Putamen (tissue), 1 donor: ENCODE measurements at regions not wholly inside any gene's neighbourhood (a gene's known extent, or its start where the extent isn't known, plus 50 kb on each side); places are given as distances from the start of the nearest gene placed in this dataset.
"Not testable (repeated sequence)": the region's sequence is repeated elsewhere in the genome, so short reads cannot be mapped to it uniquely, and the experiment has no call there.

Experiments
- DNase-seq: peaks from one replicate; pipeline ENCODE4 v3.0.0-alpha.2; 2016; ENCODE audit warnings: low spot score

DNA sequence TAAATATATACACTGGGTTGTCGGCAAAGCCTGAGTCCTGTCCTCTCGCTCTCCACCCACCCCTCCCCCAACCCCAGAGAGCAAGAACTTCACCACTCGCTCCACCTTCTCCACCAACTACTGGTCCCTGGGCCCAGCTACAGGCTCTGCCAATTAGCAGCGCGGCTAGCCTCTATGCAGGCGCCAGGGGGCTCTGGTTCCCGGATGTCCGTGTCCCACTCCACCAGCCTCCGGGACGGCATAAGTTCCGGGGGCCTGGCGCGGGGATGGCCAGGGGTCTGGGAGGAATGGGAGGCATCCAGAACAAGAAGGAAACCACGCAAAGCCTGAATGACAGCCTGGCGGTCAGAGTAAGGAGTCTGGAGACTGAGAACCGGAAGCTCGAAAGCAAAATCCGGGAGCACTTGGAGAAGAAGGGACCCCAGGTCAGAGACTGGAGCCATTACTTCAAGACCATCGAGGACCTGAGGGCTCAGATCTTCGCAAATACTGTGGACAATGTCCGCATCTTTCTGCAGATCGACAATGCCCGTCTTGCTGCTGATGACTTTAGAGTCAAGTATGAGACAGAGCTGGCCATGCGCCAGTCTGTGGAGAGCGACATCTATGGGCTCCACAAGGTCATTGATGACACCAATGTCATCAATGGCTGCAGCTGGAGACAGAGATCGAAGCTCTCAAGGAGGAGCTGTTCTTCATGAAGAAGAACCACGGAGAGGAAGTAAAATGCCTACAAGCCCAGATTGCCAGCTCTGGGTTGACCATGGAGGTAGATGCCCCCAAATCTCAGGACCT is 224.3 kb upstream of the ID4 start:
- DNase-seq = not testable (repeated sequence)

DNA sequence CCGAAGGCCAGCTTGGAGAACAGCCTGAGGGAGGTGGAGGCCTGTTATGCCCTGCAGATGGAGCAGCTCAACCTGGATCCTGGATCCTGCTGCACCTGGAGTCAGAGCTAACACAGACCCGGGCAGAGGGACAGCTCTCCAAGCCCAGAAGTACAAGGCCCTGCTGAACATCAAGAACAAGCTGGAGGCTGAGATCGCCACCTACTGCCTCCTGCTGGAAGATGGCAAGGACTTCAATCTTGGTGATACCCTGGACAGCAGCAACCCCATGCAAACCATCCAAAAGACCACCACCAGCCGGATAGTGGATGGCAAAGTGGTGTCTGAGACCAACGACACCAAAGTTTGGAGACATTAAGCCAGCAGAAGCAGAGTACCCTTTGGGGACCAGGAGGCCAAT is 223.5 kb upstream of the ID4 start:
- no peak for DNase-seq

DNA sequence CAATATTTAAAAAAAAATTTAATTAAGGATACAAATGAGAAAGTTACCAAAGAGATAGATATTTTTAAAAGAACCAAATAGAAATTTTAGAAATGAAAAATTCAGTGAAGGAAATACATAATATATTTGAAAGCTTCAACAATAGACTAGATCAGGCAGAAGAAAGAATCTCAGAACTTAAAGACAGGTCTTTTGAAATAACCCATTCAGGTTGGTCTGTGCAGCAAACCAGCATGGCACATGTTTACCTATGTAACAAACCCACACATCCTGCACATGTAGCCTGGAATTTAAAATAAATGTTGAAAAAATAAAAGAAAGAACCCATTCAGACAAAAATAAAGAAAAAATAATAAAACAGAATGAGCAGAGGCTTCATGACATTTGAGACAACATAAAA is 221.1 kb upstream of the ID4 start:
- no peak for DNase-seq

DNA sequence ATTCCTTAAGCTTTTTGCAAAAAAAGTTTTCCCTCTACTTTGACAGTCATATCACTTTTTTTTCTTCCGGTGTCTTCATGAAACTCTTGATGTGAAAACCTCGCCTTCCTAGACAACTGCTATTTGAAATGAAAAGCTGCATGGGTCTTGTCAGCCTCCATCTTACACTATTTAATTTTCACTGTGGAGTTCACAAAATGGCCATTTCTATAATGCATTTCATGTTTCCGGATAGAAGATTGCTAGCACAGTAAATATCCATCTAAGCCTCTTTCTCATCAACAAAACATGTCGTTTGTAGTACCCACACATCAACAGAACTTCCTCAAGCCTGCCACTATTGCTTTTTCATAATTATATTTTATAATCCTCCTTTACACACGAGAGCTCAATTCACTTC is 204.9 kb upstream of the ID4 start:
- no peak for DNase-seq

DNA sequence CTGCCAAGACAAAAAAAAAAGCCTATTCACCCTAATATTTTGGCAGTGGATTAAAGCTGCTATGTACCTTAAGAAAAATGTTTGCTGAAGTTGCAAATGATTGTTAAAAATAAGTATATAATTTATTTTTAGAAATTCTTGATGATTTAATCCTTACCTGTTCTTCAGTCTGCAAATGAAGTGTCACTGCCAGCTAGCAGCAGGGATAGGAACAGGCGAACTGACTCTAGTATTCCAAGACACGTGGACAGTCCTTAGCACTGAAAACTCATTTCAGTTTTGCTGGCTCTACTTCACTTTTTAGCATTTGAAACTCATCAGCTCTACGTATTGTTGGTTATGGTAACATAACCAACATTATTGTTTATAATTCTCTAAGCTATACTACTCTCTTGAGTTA is 204.4 kb upstream of the ID4 start:
- no peak for DNase-seq

DNA sequence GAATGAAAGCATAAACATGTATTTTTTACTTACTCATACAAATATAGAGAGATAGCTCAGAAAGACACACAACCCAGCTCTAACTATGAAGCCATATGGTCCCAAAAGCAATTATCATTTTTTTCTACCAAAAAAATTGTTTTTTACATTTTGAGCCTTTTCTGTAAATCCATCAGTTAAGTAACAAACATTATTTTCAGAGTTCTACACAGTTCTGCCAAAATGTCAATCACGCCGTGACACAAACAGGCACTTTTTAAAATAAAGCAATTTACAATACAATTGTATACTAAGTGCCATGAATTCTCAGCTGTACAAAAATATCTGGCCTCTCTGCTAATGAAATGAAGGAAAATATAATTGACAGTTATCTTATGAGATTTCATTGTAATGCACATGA is 201.4 kb upstream of the ID4 start:
- no peak for DNase-seq

DNA sequence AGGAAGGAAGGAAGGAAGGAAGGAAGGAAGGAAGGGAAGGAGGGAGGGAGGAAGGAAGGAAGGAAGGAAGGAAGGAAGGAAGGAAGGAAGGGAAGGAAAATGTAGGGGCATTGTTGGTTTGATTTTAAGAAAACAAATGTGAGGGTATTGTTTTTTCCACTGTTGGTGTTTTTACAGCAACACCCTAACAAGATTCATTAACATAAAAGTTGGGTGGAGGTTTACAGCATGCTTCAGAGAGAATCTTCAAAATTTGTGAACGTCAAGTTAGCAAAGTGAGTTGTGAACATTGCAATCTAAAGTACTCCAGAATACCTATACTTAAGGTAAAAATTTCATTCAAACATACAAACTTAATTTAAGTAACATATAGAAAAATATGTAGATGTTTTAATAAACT is 200.2 kb upstream of the ID4 start:
- DNase-seq = no peak

DNA sequence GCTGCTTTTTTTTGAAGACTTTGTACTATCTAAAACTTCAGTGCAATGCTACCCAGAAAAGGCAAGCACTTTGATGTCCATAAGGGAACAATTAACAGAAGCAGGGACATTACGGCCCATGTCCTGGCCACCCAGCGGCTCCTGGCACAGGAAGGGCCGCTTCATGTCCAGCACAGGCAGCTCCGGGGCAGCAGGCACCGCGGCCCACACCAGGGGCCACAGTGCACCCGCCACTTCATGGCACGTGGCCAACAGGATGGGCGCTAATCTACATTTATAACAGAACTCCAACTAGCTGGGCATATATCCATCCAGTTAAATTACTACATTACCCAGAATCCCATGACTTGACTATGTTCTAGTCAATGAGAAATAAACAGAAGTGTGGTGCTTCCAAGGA is 198.2 kb upstream of the ID4 start:
- no peak for DNase-seq

DNA sequence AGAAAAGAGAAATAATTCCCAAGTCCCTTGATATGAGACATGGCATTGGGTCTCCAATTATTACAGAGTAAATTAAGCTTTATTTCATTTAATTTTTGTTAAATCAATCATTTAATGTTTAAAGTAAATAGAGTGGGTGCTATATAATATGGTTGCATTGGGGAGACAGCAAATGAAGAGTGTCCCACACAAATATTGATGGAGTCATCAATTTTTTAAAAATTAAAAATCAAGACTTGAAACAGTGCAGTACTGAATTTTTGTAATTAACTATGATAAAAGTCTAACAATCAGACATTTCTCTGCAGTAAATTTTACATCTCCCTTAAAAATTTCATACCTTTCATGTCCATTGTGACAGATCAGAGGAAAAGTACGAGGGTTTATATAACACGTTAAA is 193.9 kb upstream of the ID4 start:
- DNase-seq = no peak

DNA sequence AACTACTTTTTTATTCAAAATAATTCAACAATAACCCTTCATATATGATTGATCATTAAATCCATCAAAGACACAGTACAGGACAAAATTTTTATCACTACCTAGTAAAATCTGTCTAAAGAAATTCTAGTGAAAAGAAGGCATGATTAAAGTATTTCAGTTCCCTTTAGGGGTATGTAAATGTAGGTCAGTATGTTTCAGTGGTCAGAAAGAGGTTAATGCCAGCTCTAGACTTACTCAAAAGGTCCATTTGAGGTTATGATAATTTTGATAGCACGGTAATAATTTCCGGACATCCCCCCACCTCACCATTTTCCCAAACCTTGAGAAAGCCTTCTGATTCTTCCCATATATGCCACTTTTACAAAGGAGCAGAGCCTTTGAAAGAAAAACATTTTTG is 193.5 kb upstream of the ID4 start:
- no peak for DNase-seq

DNA sequence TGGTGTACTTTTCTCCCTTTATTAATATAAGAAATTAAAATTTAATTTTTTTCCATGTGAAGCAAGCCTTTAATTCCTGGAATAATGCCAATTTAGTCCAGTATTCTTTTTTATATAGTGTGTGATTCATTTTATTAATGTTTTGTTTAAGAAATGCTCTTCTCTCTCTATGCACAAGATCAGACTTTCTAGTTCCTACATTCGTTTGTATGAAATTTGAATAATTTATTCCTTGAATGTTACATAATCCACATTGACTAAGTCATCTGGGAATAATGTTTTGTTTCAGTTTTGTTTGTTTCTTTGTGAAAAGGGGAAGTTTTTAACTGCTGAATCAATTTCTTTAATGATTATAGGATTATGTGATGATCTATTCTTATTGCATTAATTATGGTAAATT is 181.4 kb upstream of the ID4 start:
- DNase-seq = no peak

DNA sequence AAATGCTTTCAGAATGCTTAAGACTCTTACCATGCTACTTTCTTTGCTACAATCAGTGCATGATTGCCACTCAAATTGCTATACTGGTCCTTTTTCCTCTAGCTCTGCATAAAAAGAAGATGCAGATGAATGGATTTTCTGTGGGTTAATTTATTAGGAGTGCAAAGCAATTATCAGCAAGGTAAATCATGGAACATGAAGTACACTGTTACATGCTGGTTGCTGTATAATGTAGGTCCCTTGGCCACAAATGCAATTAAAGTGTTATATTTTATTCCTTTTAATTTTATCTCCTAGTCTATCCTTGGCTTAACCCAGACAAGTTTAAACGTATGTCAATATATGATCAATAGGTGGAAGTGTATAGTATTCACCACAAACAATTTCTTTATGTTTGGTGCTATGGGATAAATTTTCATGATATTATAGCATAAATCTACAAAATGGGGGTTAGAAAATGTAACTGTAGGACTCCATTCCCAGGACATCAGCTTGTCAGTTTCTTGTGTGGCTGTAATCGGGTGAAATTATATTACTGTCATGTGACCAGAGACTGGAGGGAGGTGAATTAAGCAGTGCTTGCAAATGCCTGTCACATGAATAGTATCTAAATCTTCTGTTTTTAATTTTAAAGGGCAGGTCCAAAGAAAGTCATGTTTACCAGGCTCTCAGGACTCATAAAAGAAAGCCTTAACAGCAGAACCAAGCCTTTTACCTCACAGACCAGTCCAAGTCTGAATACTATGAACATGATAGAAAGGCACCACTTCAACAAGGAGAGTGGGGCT is 176.9 kb upstream of the ID4 start:
- DNase-seq = no peak

DNA sequence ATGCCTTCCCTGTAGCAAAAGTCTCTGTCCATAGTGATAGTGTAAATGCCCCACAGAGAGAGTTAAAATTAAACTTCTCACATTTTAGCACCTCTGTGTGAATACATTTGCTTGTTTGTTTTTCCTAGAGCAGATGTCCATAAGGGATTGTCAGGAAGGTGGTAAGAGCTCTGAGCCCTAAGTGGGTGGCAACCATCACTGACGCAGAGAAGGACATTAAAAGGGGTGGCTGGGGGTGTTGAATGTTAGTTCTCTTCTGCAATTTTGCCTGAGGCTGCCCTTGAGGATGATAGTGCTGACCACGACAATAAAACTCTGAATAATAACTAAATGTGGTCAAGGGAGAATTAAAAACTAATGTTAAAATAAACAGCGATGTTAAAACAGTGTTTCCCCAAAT is 174.3 kb upstream of the ID4 start:
- no peak for DNase-seq

DNA sequence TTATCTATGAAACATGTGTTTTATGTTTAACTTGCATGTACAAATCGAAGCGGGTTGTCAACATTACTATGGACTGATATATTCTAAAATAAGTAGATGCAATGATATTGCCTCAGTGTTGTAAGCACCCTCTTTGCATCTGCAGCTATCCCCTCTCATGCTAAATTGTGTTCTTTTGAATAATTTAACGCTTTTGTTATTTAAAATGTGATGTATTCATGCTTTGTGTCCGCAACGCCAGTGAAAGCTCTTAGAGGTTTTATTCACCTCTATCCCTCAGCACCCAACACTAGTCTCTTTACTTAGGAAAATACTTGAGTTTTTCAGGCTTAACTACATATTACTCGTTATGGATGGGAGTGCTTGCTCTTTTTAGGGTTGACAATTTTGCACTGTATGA is 173.7 kb upstream of the ID4 start:
- no peak for DNase-seq

DNA sequence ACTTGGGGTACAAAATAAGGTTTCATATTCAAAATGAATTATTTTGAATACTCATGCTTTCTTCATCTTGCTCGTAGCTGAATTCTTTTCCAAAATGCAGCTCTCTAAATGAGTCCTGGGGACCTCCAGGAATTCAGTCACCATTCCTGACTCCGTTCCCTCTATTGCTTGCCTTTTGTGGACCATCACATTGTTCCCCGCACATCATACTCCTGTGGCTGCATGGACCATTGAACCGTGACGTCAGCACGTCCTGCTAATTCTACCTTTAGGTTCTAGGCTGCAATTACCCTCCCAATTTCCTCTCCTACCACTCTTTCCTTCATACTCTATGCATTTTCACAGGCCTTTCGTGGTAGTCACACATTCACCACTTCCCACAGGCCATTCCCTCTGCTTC is 173.1 kb upstream of the ID4 start:
- DNase-seq = no peak

DNA sequence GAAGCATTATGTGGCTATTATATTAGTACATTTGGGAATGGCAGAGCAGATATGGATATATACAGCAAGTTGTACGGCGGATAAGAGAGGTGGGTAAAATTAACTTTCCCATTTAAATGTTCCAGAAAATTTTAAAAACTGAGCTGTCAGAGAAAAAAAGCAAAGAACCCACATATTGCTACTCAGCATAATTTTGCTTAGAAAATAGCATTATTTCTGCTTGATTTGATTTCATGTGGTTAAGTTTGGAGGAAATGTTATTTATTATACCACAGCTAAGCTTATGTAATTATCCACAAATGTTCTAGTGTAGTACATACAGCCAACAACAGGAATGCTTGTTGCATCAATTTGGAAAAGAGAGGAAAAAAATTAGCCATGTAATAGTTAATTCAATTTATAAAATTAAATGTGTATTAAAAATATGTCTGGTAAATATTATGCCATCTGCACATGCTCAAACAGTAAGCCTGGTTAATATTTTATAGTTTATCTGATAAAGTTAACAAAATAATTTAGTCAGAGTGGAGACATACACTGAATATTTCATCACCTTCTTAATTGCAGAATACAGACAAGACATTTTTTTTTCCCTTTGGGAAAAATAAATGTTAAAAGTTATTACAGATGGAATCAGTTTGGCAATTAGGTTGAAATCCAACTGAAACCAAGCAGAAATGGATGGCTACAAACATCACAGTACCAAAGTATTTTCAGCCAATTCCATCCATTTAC is 172.1 kb upstream of the ID4 start:
- no peak for DNase-seq

DNA sequence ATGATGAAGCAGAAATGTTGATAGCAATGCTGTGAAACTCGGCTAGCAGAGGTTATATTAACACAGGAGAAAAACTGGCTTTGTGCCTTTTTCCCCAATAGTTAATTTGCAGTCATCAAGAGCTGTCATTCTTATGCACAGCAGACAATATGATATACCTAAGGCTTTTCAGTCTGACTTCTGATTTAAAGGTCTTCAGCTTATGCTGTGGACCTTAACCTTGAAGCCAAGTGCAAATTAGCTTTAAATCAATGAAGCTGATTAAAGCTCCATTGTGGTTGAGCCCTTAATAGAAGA is 171.6 kb upstream of the ID4 start:
- no peak for DNase-seq

DNA sequence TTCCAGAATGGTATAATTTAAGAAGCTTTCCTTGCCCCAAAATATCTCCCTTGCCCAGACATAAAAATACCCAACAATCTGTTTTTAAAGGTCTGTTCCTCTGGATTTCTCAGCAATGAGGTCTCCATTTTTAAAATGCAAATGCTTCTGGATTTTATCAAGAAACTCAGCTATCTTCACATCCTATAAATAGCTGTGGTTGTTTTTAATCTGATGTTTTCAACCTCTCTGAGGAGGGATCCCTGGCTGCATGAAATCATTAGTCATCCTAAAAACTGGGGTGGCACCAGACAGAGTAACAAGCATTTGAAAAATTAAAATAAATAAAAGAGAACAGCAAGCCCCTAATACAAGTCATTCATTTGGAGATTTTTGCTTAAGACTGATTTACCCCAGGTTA is 168.5 kb upstream of the ID4 start:
- DNase-seq = no peak

DNA sequence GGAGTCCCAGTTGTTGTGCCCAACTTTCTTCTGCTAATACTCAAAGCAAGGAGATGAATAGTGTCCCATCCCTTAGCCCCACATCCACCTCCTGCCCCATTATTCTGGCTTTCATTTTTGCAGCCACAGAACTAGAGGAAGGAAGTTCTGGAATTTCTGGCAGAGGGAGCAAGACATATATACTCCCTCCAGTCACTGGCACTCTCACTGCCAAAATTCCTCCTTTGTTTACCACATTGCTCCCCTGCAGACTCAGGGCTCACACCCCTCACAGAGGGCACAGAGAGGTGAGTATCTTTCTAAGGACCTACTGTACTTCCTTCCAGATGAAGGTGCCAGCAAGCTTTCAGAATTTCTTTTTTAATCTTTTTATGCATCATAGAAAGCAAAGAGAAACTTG is 168.0 kb upstream of the ID4 start:
- no peak for DNase-seq

DNA sequence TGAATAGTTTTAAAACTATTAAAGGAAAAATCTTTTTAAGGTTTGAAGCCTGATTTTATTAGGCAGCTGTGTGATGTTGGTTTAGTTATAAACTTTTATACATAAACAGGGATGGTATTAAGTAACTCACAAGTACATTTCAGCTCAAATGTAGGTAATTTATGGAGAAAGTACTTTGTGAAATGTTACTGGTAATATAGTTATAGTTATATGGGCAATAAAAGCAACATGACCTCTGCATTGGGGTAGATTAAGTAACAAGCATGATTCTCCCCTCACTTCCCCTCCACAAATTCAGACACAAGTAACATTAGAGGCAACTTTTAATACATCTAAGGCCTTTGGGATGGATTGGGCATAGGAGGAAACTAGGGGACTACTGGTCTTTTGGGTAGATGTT is 154.3 kb upstream of the ID4 start:
- DNase-seq = no peak

DNA sequence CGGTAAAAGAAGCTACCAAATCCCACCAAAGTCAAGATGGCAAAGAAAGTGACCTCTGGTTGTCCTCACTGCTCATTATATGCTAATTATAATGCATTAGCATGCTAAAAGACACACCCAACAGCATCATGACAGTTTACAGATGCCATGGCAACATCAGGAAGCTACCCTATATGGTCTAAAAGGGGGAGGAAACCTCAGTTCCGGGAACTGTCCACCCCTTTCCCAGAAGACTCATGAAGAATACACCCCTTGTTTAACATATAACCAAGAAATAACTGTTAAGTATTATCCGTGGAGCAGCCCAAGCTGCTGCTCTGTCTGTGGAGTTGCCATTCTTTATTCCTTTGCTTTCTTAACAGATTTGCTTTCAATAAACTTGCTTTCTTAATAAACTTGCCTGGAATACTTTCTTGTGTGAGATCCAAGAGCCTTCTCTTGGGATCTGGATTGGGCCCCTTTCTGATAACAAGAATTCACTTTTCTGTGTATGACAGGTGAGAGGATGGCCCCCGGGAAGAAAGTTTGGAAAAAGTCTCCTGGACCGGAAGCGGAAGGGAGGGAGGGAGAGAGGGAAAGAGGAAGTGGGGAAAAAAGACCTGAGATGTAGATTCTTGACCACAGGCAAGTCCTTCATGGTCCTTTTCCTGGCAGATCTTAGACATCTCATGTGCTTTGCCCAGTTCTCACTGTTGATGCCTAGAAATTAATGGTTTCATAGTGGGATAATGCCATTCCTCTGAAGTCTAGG is 146.7 kb upstream of the ID4 start:
- DNase-seq = no peak

DNA sequence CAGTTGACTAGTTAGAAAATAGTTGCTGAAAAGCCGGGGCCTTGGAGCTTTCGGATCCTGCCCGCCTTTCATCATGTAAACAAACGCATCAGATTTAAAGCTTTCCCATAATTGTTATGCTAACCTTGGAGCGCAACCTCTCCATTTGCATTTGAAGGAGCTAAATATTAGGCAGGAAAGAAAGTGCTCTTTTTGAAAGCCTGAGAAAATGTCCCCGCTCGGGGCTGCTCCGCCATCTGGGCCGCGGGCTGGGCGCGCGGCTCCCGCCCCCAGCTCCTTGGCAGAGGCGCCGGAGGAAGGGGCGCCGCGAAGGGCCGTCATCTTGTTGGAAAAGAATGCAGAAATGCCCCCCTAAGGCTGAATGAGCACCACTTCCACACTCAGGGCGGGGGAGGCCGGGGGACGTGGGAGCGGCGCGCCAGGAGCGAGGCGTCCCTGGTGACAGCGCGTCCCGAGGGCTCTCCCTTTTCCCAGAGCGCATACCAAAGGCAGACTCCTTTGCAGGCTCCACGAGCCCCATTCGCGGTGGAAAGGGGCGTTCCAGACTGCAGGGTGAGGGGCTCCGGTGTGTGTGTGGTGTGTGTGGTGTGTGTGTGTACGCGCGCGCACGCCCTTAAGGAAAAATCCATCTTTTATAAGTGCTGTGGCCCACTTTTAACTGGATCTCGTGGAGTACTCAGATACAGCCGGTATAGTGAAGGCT is 145.6 kb upstream of the ID4 start:
- peak; percentile 74 for DNase-seq
